HUES48 (cell line): ENCODE measurements at regions not wholly inside any gene's neighbourhood (a gene's known extent, or its start where the extent isn't known, plus 50 kb on each side); places are given as distances from the start of the nearest gene placed in this dataset.

Source experiments
- H3K27ac ChIP-seq: one replicate; pipeline ENCODE4 v1.7.0; 2013; ENCODE audit warnings: low read depth, low read length, inconsistent platforms
- H3K27me3 ChIP-seq: 2 replicates; pipeline ENCODE4 v1.6.1; 2013; ENCODE audit warnings: mild to moderate bottlenecking, low read length; ENCODE audit not compliant: control insufficient read depth, insufficient read depth
- H3K36me3 ChIP-seq: 2 replicates; pipeline ENCODE4 v1.6.1; 2013; ENCODE audit warnings: low read length; ENCODE audit not compliant: control insufficient read depth, insufficient read depth
- H3K4me1 ChIP-seq: 2 replicates; pipeline ENCODE4 v1.6.1; 2013; ENCODE audit warnings: mild to moderate bottlenecking, low read length; ENCODE audit not compliant: control insufficient read depth, insufficient read depth
- H3K4me3 ChIP-seq: 2 replicates; pipeline ENCODE4 v1.5.1; 2013; ENCODE audit warnings: mild to moderate bottlenecking, low read depth, low read length
- H3K9ac ChIP-seq: 2 replicates; pipeline ENCODE4 v1.6.1; 2013; ENCODE audit warnings: mild to moderate bottlenecking, low read depth, low read length, moderate library complexity
- H3K9me3 ChIP-seq: 2 replicates; pipeline ENCODE4 v1.6.1; 2013; ENCODE audit warnings: low read length; ENCODE audit not compliant: control insufficient read depth, insufficient read depth

- Histone ChIP-seq H3K9me3 (peaks cover 3% of the 10 kb centered on the region; the same call in 1 of the 2 replicates), H3K27me3 (no peaks in the 10 kb centered on the region), H3K9ac (no peak overlapping the region), H3K4me3 (no peak overlapping the region), H3K4me1 (peaks cover 7% of the 10 kb centered on the region; the same call in 1 of the 2 replicates), H3K27ac (no peak overlapping the region), H3K36me3 (no peaks in the 10 kb centered on the region)
Measured at GRCh38 chr2:16338026-16338425, 327.6 kb downstream of the CYRIA start.

DNA sequence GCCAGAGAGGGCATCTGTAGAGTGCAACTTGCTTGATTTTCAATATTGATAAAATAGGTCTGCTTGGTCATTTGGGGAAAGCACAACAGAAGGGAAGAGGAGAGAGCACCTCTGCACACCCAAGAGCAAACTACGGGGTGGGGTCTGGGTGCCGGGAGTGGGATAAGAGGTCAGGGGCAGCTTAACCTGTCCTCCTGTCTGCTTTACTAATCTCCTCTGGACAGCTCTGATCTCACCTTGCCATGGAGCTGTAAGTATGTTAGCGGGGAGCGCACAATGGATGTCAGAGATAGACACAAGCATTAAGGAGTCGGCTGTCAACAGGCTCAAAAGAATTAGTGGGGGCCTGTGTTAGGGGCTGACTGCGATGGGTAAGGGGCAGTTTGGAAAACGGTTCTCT, 328.7 kb downstream of the CYRIA start:
- no peaks in the 10 kb centered on the region; the same call in 1 of the 2 replicates for H3K27me3 ChIP-seq
- H3K4me1 ChIP-seq, result peaks cover 7% of the 10 kb centered on the region; the same call in 1 of the 2 replicates
- H3K4me3 ChIP-seq, result no peak overlapping the region
- H3K36me3 ChIP-seq, result no peaks in the 10 kb centered on the region
- no peak overlapping the region for H3K27ac ChIP-seq
- H3K9me3 ChIP-seq, result peaks cover 3% of the 10 kb centered on the region; the same call in 1 of the 2 replicates
- H3K9ac ChIP-seq, result no peak overlapping the region

- Histone ChIP-seq H3K36me3 (no peaks in the 10 kb centered on the region), H3K4me1 (peaks cover 12% of the 10 kb centered on the region; the same call in 1 of the 2 replicates), H3K4me3 (no peak overlapping the region), H3K9ac (no peak overlapping the region), H3K27me3 (no peaks in the 10 kb centered on the region; the same call in 1 of the 2 replicates), H3K27ac (no peak overlapping the region), H3K9me3 (peaks cover 3% of the 10 kb centered on the region; the same call in 1 of the 2 replicates)
Measured at GRCh38 chr2:16336491-16336890, 329.1 kb downstream of the CYRIA start.

GRCh38 chr2:16335947-16336346, 329.7 kb downstream of the CYRIA start:
- Histone ChIP-seq H3K4me3 (no peak overlapping the region), H3K36me3 (no peaks in the 10 kb centered on the region), H3K27me3 (no peaks in the 10 kb centered on the region; the same call in 1 of the 2 replicates), H3K27ac (no peak overlapping the region), H3K9ac (no peak overlapping the region), H3K9me3 (peaks cover 3% of the 10 kb centered on the region; the same call in 1 of the 2 replicates), H3K4me1 (peaks cover 17% of the 10 kb centered on the region)

- H3K4me3 ChIP-seq, result no peak overlapping the region
- no peaks in the 10 kb centered on the region; the same call in 1 of the 2 replicates for H3K27me3 ChIP-seq
- no peak overlapping the region for H3K9ac ChIP-seq
- no peak overlapping the region for H3K27ac ChIP-seq
- peaks cover 21% of the 10 kb centered on the region for H3K4me1 ChIP-seq
- H3K36me3 ChIP-seq, result no peaks in the 10 kb centered on the region
- peaks cover 3% of the 10 kb centered on the region; the same call in 1 of the 2 replicates for H3K9me3 ChIP-seq
Measured at GRCh38 chr2:16335604-16335930, 330.1 kb downstream of the CYRIA start.

GRCh38 chr2:16334886-16335603, 330.6 kb downstream of the CYRIA start:
- H3K36me3 ChIP-seq, result no peaks in the 10 kb centered on the region
- H3K9me3 ChIP-seq, result peaks cover 3% of the 10 kb centered on the region; the same call in 1 of the 2 replicates
- no peak overlapping the region for H3K27ac ChIP-seq
- no peaks in the 10 kb centered on the region; the same call in 1 of the 2 replicates for H3K27me3 ChIP-seq
- no peak overlapping the region for H3K9ac ChIP-seq
- H3K4me1 ChIP-seq, result peaks cover 24% of the 10 kb centered on the region
- H3K4me3 ChIP-seq, result no peak overlapping the region

GRCh38 chr2:16334366-16334765, 331.3 kb downstream of the CYRIA start:
- Histone ChIP-seq H3K4me3 (no peak overlapping the region), H3K9ac (no peak overlapping the region), H3K27me3 (no peaks in the 10 kb centered on the region; the same call in 1 of the 2 replicates), H3K27ac (no peak overlapping the region), H3K36me3 (no peaks in the 10 kb centered on the region), H3K4me1 (peaks cover 29% of the 10 kb centered on the region), H3K9me3 (peaks cover under 1% of the 10 kb centered on the region; the same call in 1 of the 2 replicates)

GRCh38 chr2:16333681-16334080, 332.0 kb downstream of the CYRIA start:
- Histone ChIP-seq H3K27ac (no peak overlapping the region), H3K27me3 (no peaks in the 10 kb centered on the region; the same call in 1 of the 2 replicates), H3K9me3 (no peaks in the 10 kb centered on the region), H3K4me1 (peaks cover 29% of the 10 kb centered on the region), H3K4me3 (no peak overlapping the region), H3K36me3 (no peaks in the 10 kb centered on the region), H3K9ac (no peak overlapping the region)

DNA sequence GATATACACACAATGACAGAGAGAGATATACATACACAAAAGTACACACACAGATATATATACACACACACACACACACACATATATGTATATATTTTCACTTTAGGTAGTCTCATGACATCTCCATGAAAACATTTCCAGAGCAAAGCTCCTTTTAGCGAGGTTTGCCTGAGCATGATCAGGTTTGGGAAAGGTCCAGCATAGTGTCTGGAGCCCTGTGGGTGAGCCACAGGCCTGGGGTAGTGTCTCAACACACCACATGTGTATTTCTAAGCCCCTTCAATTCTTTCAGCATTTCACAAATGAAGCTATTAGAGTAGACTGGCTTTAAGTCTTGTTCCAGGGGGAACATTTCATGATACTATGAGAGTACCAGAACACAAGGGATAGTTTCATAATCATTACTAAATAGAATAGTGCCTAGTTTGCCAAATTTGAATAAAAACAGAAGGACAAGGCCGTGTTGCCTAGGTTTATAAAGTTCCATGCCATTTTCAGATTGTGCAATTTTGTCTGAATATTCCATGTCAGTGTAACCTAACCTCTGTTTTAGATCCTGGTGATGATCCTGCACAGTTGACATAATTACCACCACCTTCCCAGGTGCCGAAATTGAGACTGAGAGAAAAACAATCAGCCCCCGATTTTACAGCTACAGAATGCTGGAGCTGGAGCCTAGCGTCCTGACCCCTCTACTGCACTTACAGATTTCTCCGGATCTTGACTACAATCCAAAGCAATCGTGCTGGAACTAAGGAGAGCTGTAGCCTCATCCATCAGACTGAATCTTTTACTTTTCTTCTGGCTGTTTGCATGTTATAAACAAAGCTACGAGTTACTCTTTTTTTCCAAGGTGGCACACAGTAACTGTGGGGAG, 332.7 kb downstream of the CYRIA start:
- H3K4me1 ChIP-seq, result peaks cover 29% of the 10 kb centered on the region
- H3K9me3 ChIP-seq, result no peaks in the 10 kb centered on the region
- H3K36me3 ChIP-seq, result no peaks in the 10 kb centered on the region
- no peak overlapping the region for H3K4me3 ChIP-seq
- H3K27me3 ChIP-seq, result no peaks in the 10 kb centered on the region; the same call in 1 of the 2 replicates
- H3K27ac ChIP-seq, result no peak overlapping the region
- H3K9ac ChIP-seq, result no peak overlapping the region

DNA sequence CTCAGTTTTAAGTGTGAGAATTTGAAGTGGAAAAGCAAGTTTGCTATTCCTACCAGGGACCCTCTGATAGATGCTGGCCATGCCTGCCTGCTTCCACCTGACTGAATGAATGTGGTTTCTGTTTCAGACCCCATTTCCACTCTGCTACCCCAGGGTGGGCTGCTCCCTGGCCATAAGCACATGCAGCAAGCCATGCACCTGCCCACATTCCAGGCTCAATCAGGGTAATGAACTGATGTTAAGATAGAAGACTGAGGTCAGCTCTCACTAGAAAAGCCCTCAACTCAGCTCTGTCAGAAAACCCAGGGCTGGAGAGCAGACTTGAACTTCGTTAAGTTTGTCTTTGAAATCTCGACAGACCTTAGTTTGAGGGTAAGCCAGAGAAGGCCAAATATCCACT, 333.9 kb downstream of the CYRIA start:
- no peaks in the 10 kb centered on the region; the same call in 1 of the 2 replicates for H3K27me3 ChIP-seq
- no peak overlapping the region for H3K9ac ChIP-seq
- H3K36me3 ChIP-seq, result no peaks in the 10 kb centered on the region
- H3K4me1 ChIP-seq, result peaks cover 29% of the 10 kb centered on the region
- H3K27ac ChIP-seq, result no peak overlapping the region
- H3K4me3 ChIP-seq, result no peak overlapping the region
- no peaks in the 10 kb centered on the region for H3K9me3 ChIP-seq
